ENCODE measurements at regions not wholly inside any gene's neighbourhood (a gene's known extent, or its start where the extent isn't known, plus 50 kb on each side); places are given as distances from the start of the nearest gene placed in this dataset.
"Not testable (repeated sequence)": the region's sequence is repeated elsewhere in the genome, so short reads cannot be mapped to it uniquely, and the experiment has no call there.

GRCh38 chr5:158499892-158500418 lies 599.8 kb downstream of the EBF1 start:
- H3K36me3 ChIP-seq (ENCODE audit: control insufficient read depth, insufficient read depth, low read length), result no peaks in the 10 kb centered on the region
- no peak for TF ChIP-seq CTCF (IDR thresholded peaks at IDR 0.05; ENCODE audit: insufficient read depth, low read length, poor library complexity, severe bottlenecking)
- no peak for DNase-seq (ENCODE audit: extremely low read depth, insufficient read length)
- H3K27me3 ChIP-seq (replicated peaks; ENCODE audit: control insufficient read depth, insufficient read depth, low read length), result no peaks in the 10 kb centered on the region
- no peak overlapping the region for H3K4me3 ChIP-seq (replicated peaks; ENCODE audit: low read depth, low read length)

GRCh38 chr5:158499075-158499891 lies 600.4 kb downstream of the EBF1 start:
- no peak for TF ChIP-seq CTCF (IDR thresholded peaks at IDR 0.05; ENCODE audit: insufficient read depth, low read length, poor library complexity, severe bottlenecking)
- Histone ChIP-seq H3K36me3 (ENCODE audit: control insufficient read depth, insufficient read depth, low read length) (no peaks in the 10 kb centered on the region), H3K4me3 (replicated peaks; ENCODE audit: low read depth, low read length) (no peak overlapping the region), H3K27me3 (replicated peaks; ENCODE audit: control insufficient read depth, insufficient read depth, low read length) (no peaks in the 10 kb centered on the region)
- DNase-seq (ENCODE audit: extremely low read depth, insufficient read length), result no peak

GRCh38 chr5:158496624-158497023 lies 603.1 kb downstream of the EBF1 start:
- DNase-seq (ENCODE audit: extremely low read depth, insufficient read length), result no peak
- no peak overlapping the region for H3K4me3 ChIP-seq (replicated peaks; ENCODE audit: low read depth, low read length)
- H3K36me3 ChIP-seq (ENCODE audit: control insufficient read depth, insufficient read depth, low read length), result no peaks in the 10 kb centered on the region
- H3K27me3 ChIP-seq (replicated peaks; ENCODE audit: control insufficient read depth, insufficient read depth, low read length), result no peaks in the 10 kb centered on the region; the same call in 1 of the 2 replicates
- no peak for TF ChIP-seq CTCF (IDR thresholded peaks at IDR 0.05; ENCODE audit: insufficient read depth, low read length, poor library complexity, severe bottlenecking)

GRCh38 chr5:158494541-158494940 lies 605.2 kb downstream of the EBF1 start:
- DNase-seq (ENCODE audit: extremely low read depth, insufficient read length), result no peak
- H3K4me3 ChIP-seq (replicated peaks; ENCODE audit: low read depth, low read length), result no peak overlapping the region
- no peak for TF ChIP-seq CTCF (IDR thresholded peaks at IDR 0.05; ENCODE audit: insufficient read depth, low read length, poor library complexity, severe bottlenecking)
- no peaks in the 10 kb centered on the region for H3K36me3 ChIP-seq (ENCODE audit: control insufficient read depth, insufficient read depth, low read length)
- no peaks in the 10 kb centered on the region; the same call in none of the 2 replicates for H3K27me3 ChIP-seq (replicated peaks; ENCODE audit: control insufficient read depth, insufficient read depth, low read length)

GRCh38 chr5:158494044-158494443 lies 605.7 kb downstream of the EBF1 start:
- not testable (repeated sequence) for H3K36me3 ChIP-seq (ENCODE audit: control insufficient read depth, insufficient read depth, low read length); DNase-seq (ENCODE audit: extremely low read depth, insufficient read length); H3K4me3 ChIP-seq (replicated peaks; ENCODE audit: low read depth, low read length); H3K27me3 ChIP-seq (replicated peaks; ENCODE audit: control insufficient read depth, insufficient read depth, low read length)

- TF ChIP-seq CTCF (IDR thresholded peaks at IDR 0.05; ENCODE audit: insufficient read depth, low read length, poor library complexity, severe bottlenecking), result no peak
These were observed 606.9 kb downstream of the EBF1 start for GRCh38 chr5:158492841-158493242.

More at GRCh38 chr5:158492841-158493242, 606.9 kb downstream of the EBF1 start:
- H3K27me3 ChIP-seq (replicated peaks; ENCODE audit: control insufficient read depth, insufficient read depth, low read length), result no peaks in the 10 kb centered on the region; the same call in none of the 2 replicates
- no peak overlapping the region for H3K4me3 ChIP-seq (replicated peaks; ENCODE audit: low read depth, low read length)
- no peaks in the 10 kb centered on the region for H3K36me3 ChIP-seq (ENCODE audit: control insufficient read depth, insufficient read depth, low read length)
- no peak for DNase-seq (ENCODE audit: extremely low read depth, insufficient read length)

Measured in GM06990 (cell line).